SK-N-SH treated with all-trans-retinoic acid at 6 μM for 48 hours (cell line): ENCODE measurements at regions not wholly inside any gene's neighbourhood (a gene's known extent, or its start where the extent isn't known, plus 50 kb on each side); places are given as distances from the start of the nearest gene placed in this dataset.
"Not testable (repeated sequence)": the region's sequence is repeated elsewhere in the genome, so short reads cannot be mapped to it uniquely, and the experiment has no call there.

Experiments used
- ATAC-seq: fragments of 200-7000 bp; cut with Tn5 transposase; 3 replicates; pipeline ENCODE4 v1.9.1; 2020; ENCODE audit warnings: mild to moderate bottlenecking, moderate library complexity
- ARNTL ChIP-seq: fragments of 450-650 bp; formaldehyde crosslinking; IDR thresholded peaks from 2 replicates; pipeline ENCODE4 v1.5.0; 2020; ENCODE audit warnings: low read depth, mild to moderate bottlenecking, moderate library complexity, borderline replicate concordance
- BACH2 ChIP-seq: fragments of 250-450 bp; sonication (Bioruptor Pico); IDR thresholded peaks from 2 replicates; pipeline ENCODE4 v1.9.0; 2021; ENCODE audit warnings: mild to moderate bottlenecking, borderline replicate concordance
- CSDC2 ChIP-seq: fragments of 250-450 bp; sonication (Bioruptor Pico); IDR thresholded peaks from 2 replicates; pipeline ENCODE4 v1.5.0; 2020; ENCODE audit warnings: mild to moderate bottlenecking, moderate library complexity
- CSRNP3 ChIP-seq: fragments of 250-450 bp; sonication (Bioruptor Pico); IDR thresholded peaks from 2 replicates; pipeline ENCODE4 v1.5.1; 2021; ENCODE audit warnings: mild to moderate bottlenecking, moderate library complexity
- ESRRG ChIP-seq: fragments of 250-450 bp; sonication (Bioruptor Pico); IDR thresholded peaks from 2 replicates; pipeline ENCODE4 v1.6.1; 2021; ENCODE audit warnings: mild to moderate bottlenecking
- ISL1 ChIP-seq: fragments of 250-450 bp; sonication (Bioruptor Pico); IDR thresholded peaks from 2 replicates; pipeline ENCODE4 v2.1.2; 2022; ENCODE audit warnings: mild to moderate bottlenecking, moderate library complexity
- PATZ1 ChIP-seq: fragments of 250-450 bp; sonication (Bioruptor Pico); IDR thresholded peaks from 2 replicates; pipeline ENCODE4 v1.8.0; 2020; ENCODE audit warnings: mild to moderate bottlenecking, moderate library complexity, borderline replicate concordance
- POU6F1 ChIP-seq: fragments of 250-450 bp; sonication (Bioruptor Pico); IDR thresholded peaks from 2 replicates; pipeline ENCODE4 v1.8.0; 2021; ENCODE audit warnings: low read depth, mild to moderate bottlenecking, moderate library complexity, borderline replicate concordance
- PPARA ChIP-seq: fragments of 250-450 bp; sonication (Bioruptor Pico); IDR thresholded peaks from 2 replicates; pipeline ENCODE4 v1.5.0; 2020; ENCODE audit warnings: mild to moderate bottlenecking, borderline replicate concordance
- RARB ChIP-seq: fragments of 250-450 bp; sonication (Bioruptor Pico); IDR thresholded peaks from 2 replicates; pipeline ENCODE4 v1.8.0; 2021; ENCODE audit warnings: mild to moderate bottlenecking, moderate library complexity
- TCF4 ChIP-seq: fragments of 250-450 bp; sonication (Bioruptor Pico); IDR thresholded peaks from 2 replicates; pipeline ENCODE4 v1.8.0; 2021; ENCODE audit warnings: mild to moderate bottlenecking, moderate library complexity, borderline replicate concordance
- TOX ChIP-seq: fragments of 250-450 bp; sonication (Bioruptor Pico); IDR thresholded peaks from 2 replicates; pipeline ENCODE4 v1.8.0; 2021; ENCODE audit warnings: mild to moderate bottlenecking, moderate library complexity, borderline replicate concordance
- TSHZ2 ChIP-seq: fragments of 250-450 bp; sonication (Bioruptor Pico); IDR thresholded peaks from 2 replicates; pipeline ENCODE4 v1.5.0; 2020; ENCODE audit warnings: mild to moderate bottlenecking, moderate library complexity
- ZC3H10 ChIP-seq: fragments of 250-450 bp; sonication (Bioruptor Pico); IDR thresholded peaks from 2 replicates; pipeline ENCODE4 v1.5.1; 2021; ENCODE audit warnings: mild to moderate bottlenecking, moderate library complexity
- ZFP3 ChIP-seq: fragments of 250-450 bp; sonication (Bioruptor Pico); IDR thresholded peaks from 2 replicates; pipeline ENCODE4 v1.5.0; 2020; ENCODE audit warnings: mild to moderate bottlenecking, moderate library complexity
- ZFP30 ChIP-seq: fragments of 450-650 bp; formaldehyde crosslinking; IDR thresholded peaks from 2 replicates; pipeline ENCODE4 v1.5.0; 2022; ENCODE audit warnings: mild to moderate bottlenecking, moderate library complexity
- ZNF565 ChIP-seq: fragments of 450-650 bp; formaldehyde crosslinking; conservative IDR thresholded peaks from 2 replicates; pipeline ENCODE4 v1.5.0; 2020; ENCODE audit warnings: low read depth, mild to moderate bottlenecking, moderate library complexity
- ZNF70 ChIP-seq: fragments of 450-650 bp; formaldehyde crosslinking; IDR thresholded peaks from 2 replicates; pipeline ENCODE4 v1.5.0; 2020; ENCODE audit warnings: mild to moderate bottlenecking, moderate library complexity
- ZNF8 ChIP-seq: fragments of 450-650 bp; formaldehyde crosslinking; IDR thresholded peaks from 2 replicates; pipeline ENCODE4 v1.5.0; 2020; ENCODE audit warnings: mild to moderate bottlenecking, moderate library complexity

GRCh38 chr3:124648551-124648950 is 81.7 kb upstream of the UMPS start:
- TF ChIP-seq TCF4 (CRISPR knock-in tag) (no peak), ZNF8 (CRISPR knock-in tag) (no peak), PATZ1 (no peak), POU6F1 (CRISPR knock-in tag) (no peak), ISL1 (CRISPR knock-in tag) (no peak), TSHZ2 (no peak), ARNTL (CRISPR knock-in tag) (no peak), ZNF565 (CRISPR knock-in tag) (no peak), ZFP30 (CRISPR knock-in tag) (no peak), TOX (CRISPR knock-in tag) (no peak)
- ATAC-seq = no peak

- no peak for ATAC-seq
- TF ChIP-seq ZNF70 (CRISPR knock-in tag) (no peak), CSDC2 (CRISPR knock-in tag) (no peak), PATZ1 (no peak), ZNF565 (CRISPR knock-in tag) (no peak), ZNF8 (CRISPR knock-in tag) (no peak), CSRNP3 (CRISPR knock-in tag) (no peak), TCF4 (CRISPR knock-in tag) (no peak), ARNTL (CRISPR knock-in tag) (no peak), ZFP3 (CRISPR knock-in tag) (no peak), POU6F1 (CRISPR knock-in tag) (no peak), ZC3H10 (no peak)
Measured at GRCh38 chr3:124650798-124651197, 79.5 kb upstream of the UMPS start.

- ATAC-seq = not testable (repeated sequence)
Measured at GRCh38 chr3:124651416-124651815, 78.8 kb upstream of the UMPS start.

GRCh38 chr3:124652009-124652408 is 78.2 kb upstream of the UMPS start:
- no peak for ATAC-seq
- TF ChIP-seq ZFP30 (CRISPR knock-in tag) = no peak
- TF ChIP-seq ZNF70 (CRISPR knock-in tag) = no peak
- no peak for TF ChIP-seq ZNF8 (CRISPR knock-in tag)
- TF ChIP-seq PPARA = no peak
- no peak for TF ChIP-seq PATZ1
- no peak for TF ChIP-seq ESRRG (CRISPR knock-in tag)
- no peak for TF ChIP-seq TSHZ2
- TF ChIP-seq RARB (CRISPR knock-in tag) = no peak
- no peak for TF ChIP-seq BACH2
- TF ChIP-seq CSDC2 (CRISPR knock-in tag) = no peak
- no peak for TF ChIP-seq ARNTL (CRISPR knock-in tag)
